ENCODE measurements at regions not wholly inside any gene's neighbourhood (a gene's known extent, or its start where the extent isn't known, plus 50 kb on each side); places are given as distances from the start of the nearest gene placed in this dataset.
"Not testable (repeated sequence)": the region's sequence is repeated elsewhere in the genome, so short reads cannot be mapped to it uniquely, and the experiment has no call there.

- TF ChIP-seq SUZ12 (IDR thresholded peaks at IDR 0.05; ENCODE audit: low read length), result no peak
- TF ChIP-seq RFX5 (IDR thresholded peaks at IDR 0.05; ENCODE audit: borderline replicate concordance, low read depth, low read length), result no peak
- TF ChIP-seq FOSL1 (IDR thresholded peaks at IDR 0.05; ENCODE audit: insufficient read depth, low read depth, low read length), result no peak
Observed at GRCh38 chr10:55550236-55550635, 749.2 kb upstream of the PCDH15 start (continued).

- H3K56ac ChIP-seq (replicated peaks; ENCODE audit: insufficient read length, low read depth, low read length); H3K27ac ChIP-seq (ENCODE audit: low read depth, low read length); H3K27me3 ChIP-seq (replicated peaks in 1 of 4; ENCODE audit: control insufficient read depth in 3 of 4, extremely low read depth in 1 of 4, insufficient read depth in 3 of 4, low read length in 3 of 4); H3K4me3 ChIP-seq (ENCODE audit: extremely low read depth in 1 of 4, insufficient read depth in 2 of 4, low read depth in 3 of 4, low read length in 4 of 4); H4K20me1 ChIP-seq (replicated peaks in 1 of 2; ENCODE audit: control insufficient read depth in 1 of 2, insufficient read depth in 2 of 2, low read length in 2 of 2); H2BK15ac ChIP-seq (ENCODE audit: low read length); H2AK5ac ChIP-seq (ENCODE audit: low read depth, low read length); H3K23me2 ChIP-seq (ENCODE audit: low read depth, low read length); H3K14ac ChIP-seq (ENCODE audit: insufficient read length); DNase-seq (ENCODE audit: low read depth in 1 of 2, low spot score in 2 of 2); H4K91ac ChIP-seq (replicated peaks; ENCODE audit: insufficient read length, low read length); H3K79me2 ChIP-seq (ENCODE audit: control insufficient read depth in 1 of 2, insufficient read depth in 2 of 2, low read length in 2 of 2); H3K4me2 ChIP-seq (ENCODE audit: insufficient read depth in 1 of 2, low read depth in 2 of 2, low read length in 2 of 2); H3K36me3 ChIP-seq (ENCODE audit: control insufficient read depth in 2 of 4, insufficient read depth in 4 of 4, low read length in 3 of 4); POLR2A ChIA-PET (ENCODE audit: partially characterized antibody); FAIRE-seq; H2BK12ac ChIP-seq (ENCODE audit: low read depth, low read length); H3K4me1 ChIP-seq (replicated peaks in 1 of 4; ENCODE audit: control insufficient read depth in 3 of 4, insufficient read depth in 4 of 4, low read length in 3 of 4); H3K79me1 ChIP-seq (ENCODE audit: low read depth, low read length); H2BK120ac ChIP-seq (replicated peaks; ENCODE audit: low read depth, low read length); CTCF ChIA-PET (ENCODE audit: partially characterized antibody); H4K5ac ChIP-seq (ENCODE audit: insufficient read length, low read depth, low read length); H2BK5ac ChIP-seq (ENCODE audit: low read depth, low read length); H4K8ac ChIP-seq (ENCODE audit: extremely low read depth, insufficient read depth, low read length); H3K9me3 ChIP-seq (ENCODE audit: insufficient read depth in 2 of 2, low read depth in 1 of 2, low read length in 1 of 2); H3K23ac ChIP-seq (ENCODE audit: insufficient read length); H2BK20ac ChIP-seq (ENCODE audit: low read length); H2AFZ ChIP-seq (ENCODE audit: low read length); H3K18ac ChIP-seq (ENCODE audit: extremely low read depth, low read length); H3K9ac ChIP-seq (replicated peaks in 1 of 4; ENCODE audit: extremely low read depth in 1 of 4, low read depth in 3 of 4, low read length in 3 of 4); H3K4ac ChIP-seq (replicated peaks; ENCODE audit: insufficient read length, low read depth, low read length): not testable (repeated sequence)
- 94% methylated on average over 7 of the region's 7 CpGs; no CpG with 5 or more reads in 1 of the 2 experiments for WGBS, 2 experiments (ENCODE audit: extremely low coverage in 1 of 2, insufficient coverage in 1 of 2, insufficient read length in 1 of 2, insufficient replicate concordance in 2 of 2, low coverage in 1 of 2, low lambda C conversion rate in 2 of 2, missing lambda C conversion rate in 1 of 2)
Observed at GRCh38 chr10:55537497-55537896, 736.5 kb upstream of the PCDH15 start.

Measured in H1 (cell line).